NCI-H748 treated with DMSO at 0.1 percent for 48 hours (cell line): ENCODE measurements at regions not wholly inside any gene's neighbourhood (a gene's known extent, or its start where the extent isn't known, plus 50 kb on each side); places are given as distances from the start of the nearest gene placed in this dataset.
"Not testable (repeated sequence)": the region's sequence is repeated elsewhere in the genome, so short reads cannot be mapped to it uniquely, and the experiment has no call there.

Experiments used
- DNase-seq: peaks from one replicate; lab custom pipeline; 2025; lab: John Stamatoyannopoulos, UW

- no peak for DNase-seq
Measured at GRCh38 chr3:44132061-44132460, 109.6 kb upstream of the TOPAZ1 start.

DNA sequence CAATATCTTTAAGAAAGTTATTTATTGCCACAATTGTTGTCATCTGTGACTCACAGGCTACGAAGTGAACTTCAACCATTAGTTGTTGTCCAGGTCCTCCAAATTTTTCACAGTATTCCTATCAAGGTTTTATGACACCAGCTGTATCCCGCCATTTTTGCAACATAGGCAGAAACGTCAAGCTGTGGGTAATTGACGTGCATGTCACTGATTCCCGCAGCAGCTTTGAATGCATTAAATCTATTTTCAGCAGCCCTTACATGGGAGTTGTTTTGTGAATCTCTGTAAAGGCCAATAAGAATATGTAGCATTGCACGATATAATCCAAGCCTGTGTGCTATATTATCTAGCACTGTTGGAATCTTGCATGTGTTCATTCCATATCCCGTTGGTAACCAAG, 109.1 kb upstream of the TOPAZ1 start:
- no peak for DNase-seq

- DNase-seq = no peak
Measured at GRCh38 chr3:44136421-44136820, 105.3 kb upstream of the TOPAZ1 start.

GRCh38 chr3:44146073-44146472, 95.6 kb upstream of the TOPAZ1 start:
- DNase-seq = no peak

GRCh38 chr3:44159696-44160300, 81.9 kb upstream of the TOPAZ1 start:
- no peak for DNase-seq

DNA sequence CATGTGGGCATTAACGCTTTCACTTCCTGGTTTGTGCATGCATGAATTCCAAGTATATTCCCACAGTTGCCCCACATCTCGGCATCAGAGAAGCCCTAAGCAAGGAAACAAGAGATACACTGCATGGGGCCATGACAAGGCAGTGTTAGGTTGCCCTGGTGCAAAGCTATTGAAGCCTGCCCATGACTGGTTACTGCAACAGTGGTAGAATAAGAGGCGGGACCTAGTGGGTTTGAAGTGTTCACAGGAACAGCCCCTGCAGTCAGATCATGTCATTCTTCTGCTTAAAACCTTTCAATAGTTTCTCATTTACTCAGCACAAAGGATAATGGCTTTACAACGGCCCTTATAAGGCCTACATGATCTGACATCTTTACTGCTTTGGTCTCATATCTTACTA, 80.9 kb upstream of the TOPAZ1 start:
- DNase-seq = no peak

- DNase-seq = no peak
Measured at GRCh38 chr3:44171891-44172290, 69.8 kb upstream of the TOPAZ1 start.

DNA sequence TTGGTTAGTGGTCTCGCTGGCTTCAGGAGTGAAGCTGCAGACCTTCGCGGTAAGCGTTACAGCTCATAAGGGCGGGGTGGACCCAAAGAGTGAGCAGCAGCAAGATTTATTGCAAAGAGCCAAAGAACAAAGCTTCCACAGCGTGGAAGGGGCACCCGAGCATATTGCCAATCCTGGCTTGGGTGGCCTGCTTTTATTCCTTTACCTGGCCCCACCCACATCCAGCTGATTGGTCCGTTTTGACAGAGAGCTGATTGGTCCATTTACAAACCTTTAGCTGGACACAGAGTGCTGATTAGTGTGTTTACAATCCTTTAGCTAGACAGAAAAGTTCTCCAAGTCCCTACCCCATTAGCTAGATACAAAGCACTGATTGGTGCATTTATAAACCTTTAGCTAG, 69.0 kb upstream of the TOPAZ1 start:
- DNase-seq = not testable (repeated sequence)

- no peak for DNase-seq
Measured at GRCh38 chr3:44173263-44173662, 68.4 kb upstream of the TOPAZ1 start.

DNA sequence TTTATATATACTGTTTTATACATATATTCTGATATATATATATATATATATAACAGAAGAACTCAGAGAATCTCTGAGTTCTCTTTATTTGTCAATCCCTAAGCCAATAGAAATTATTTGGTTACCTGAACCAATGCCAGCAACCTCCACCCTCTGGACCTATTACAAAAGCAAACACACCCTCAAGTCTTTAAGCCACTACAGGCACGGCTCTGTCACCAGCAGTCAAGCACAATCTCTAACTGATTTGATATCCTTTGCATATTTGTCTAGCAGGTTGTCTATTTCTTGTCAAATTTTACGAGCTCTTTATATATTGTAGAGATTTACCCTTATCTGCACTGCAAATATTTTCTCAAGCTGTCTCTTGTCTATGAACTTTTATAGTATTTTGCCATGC, 66.6 kb upstream of the TOPAZ1 start:
- DNase-seq = no peak

DNA sequence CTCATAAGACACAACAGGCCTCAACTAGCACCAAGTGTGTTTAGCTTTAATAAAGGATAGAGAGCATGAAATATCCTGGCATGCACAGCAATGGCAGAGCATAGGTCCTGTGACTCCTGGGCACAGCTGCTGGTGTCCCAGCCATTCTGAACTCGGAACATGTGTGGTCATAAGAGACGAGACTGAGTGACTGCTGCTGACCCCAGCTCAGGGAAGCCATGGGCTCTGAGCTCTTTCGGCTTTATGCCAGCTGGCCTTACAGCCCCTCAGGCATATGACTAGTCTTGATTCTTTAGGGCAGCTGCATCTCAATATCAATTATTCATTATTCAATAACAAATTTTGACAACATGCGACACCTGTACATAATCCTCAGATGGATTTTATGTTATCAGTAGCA, 62.4 kb upstream of the TOPAZ1 start:
- DNase-seq = no peak

GRCh38 chr3:44184319-44184953, 57.2 kb upstream of the TOPAZ1 start:
- no peak for DNase-seq

DNA sequence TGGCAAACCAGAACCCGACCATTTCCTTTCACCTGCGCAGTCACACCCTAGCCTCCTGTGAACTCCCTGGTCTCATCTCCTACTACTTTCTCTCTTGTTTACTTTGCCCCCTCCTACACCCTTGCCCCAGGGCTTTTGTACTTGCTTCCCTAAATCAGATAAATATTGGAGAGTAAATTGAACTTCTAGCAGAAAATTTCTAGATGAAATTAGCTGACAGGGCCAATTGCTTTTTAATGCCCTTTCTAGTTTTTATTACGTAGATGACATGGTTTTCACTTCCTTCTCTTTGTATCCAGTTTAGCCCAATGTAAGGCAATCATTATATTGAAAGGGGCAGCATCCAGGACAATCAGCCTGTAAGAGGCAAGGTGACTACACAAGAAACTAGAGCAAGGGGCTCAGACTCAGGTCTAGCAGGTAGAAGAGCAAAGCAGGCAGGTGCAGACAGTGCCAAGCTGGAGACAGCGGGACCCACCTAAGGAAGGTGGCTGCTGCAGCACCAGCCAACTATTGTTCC, 56.2 kb upstream of the TOPAZ1 start:
- no peak for DNase-seq

DNA sequence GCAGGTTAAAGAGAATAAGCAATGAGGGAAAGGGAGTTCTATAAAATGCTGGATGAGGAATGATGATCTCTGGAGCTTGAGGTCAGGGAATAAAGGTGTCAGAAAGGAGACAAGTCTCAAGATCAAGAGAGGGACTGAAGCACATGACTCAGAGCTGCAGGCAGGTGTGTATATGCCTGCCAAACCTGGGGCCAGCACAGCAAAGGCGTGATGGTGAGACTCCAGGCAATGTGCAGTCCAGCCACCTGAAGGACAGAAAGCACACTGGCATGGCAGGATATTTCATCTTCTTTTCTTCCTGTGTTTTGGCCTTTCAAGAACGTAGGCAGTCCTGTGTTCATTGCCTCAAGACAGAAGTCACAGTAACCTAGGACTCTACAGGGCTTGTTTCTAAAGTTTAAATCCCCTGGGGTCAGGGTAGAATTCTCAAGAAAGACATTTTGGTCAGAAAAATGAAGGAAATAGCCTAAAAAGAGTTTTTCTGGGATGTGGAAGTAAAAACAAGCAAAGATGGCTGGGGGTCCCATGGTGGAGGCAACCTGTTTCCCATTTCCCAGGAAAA, 55.5 kb upstream of the TOPAZ1 start:
- DNase-seq = no peak

DNA sequence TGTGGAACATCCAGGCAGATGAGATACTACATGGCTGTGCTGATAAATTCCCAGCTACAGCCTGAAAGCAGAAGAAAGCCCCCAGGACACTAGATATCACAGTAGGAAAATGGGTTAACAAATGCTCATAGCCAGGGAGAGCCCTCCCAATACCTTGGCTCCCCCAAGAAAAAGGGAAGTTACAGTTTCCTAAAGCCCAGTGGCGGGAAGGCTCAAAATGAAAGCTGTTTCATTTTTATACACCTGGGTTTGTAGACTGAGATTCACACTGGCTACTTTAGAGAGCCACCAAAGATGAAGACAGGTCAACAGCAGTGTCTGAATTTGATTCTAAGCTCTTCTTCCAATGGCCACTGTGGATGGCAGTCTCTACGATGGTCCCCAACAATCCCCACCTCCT, 55.0 kb upstream of the TOPAZ1 start:
- no peak for DNase-seq
